NCI-H2107 treated with DMSO at 0.1 percent for 48 hours (cell line): ENCODE measurements at regions not wholly inside any gene's neighbourhood (a gene's known extent, or its start where the extent isn't known, plus 50 kb on each side); places are given as distances from the start of the nearest gene placed in this dataset.

Source experiments
- DNase-seq: peaks from one replicate; lab custom pipeline; 2025; ENCODE audit not compliant: unreplicated experiment; lab: John Stamatoyannopoulos, UW

DNA sequence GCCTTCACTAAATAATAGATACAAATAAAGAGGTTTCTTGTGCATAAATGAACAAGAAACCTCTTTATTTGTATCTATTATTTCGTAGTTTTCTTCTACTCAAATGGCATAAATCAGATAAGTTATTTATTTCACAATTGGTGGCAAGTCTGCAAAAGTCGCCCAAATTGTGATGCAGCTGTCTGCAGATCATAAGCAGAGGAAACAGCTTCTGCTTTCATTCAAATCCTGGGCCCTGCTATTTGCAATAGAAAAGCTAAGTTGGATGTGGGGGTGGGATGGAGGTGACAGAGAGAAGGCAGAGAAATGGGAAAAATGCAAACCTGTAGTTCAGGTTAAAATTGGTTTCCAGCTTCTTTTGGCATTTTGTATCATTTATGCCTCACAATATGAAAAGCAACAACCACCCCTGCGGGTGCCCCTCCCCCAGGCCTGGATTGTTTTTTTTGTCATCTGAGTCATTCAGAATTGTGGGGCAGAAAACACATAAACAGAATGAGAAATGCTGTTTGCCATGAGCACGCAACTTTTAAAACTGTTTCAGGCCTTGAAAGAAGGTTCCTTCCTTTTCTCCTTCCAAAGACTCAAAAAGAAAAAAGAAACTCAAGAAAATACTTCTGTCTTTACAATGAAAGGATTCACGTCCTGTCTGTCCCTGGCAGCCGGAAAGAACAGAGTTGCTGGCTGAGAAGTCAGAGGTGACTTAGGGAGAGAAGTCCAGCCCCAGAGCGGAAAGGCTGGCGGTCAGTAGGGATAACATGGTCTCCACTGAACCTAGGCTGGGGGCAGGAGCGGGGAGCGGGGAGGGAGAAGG, 132.9 kb downstream of the BAMBI start:
- DNase-seq = no peak

DNA sequence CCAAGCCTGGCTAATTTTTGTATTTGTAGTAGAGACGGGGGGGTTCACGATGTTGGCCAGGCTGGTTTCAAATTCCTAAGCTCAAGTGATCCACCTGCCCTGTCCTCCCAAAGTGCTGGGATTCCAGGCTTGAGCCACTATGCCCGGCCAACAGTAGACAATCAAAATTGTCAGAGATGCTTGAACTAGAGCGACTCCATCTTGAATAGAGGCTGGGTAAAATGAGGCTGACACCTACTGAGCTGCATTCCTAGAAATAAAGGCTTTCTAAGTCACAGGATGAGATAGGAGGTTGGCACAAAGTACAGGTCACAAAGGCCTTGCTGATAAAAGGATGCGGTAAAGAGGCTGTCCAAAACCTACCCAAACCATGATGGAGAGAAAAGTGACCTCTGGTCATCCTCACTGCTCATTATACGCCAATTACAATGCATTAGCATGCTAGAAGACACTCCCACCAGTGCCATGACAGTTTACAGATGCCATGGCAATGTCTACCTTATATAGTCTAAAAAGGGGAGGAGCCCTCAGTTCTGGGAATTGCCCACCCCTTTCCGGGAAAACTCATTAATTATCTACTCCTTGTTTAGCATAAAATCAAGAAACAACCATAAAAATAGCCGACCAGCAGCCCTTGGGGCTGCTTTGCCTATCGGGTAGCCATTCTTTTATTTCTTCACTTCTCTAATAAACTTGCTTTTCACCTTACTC, 134.5 kb downstream of the BAMBI start:
- DNase-seq = no peak

GRCh38 chr10:28812384-28813372, 135.4 kb downstream of the BAMBI start:
- no peak for DNase-seq

DNA sequence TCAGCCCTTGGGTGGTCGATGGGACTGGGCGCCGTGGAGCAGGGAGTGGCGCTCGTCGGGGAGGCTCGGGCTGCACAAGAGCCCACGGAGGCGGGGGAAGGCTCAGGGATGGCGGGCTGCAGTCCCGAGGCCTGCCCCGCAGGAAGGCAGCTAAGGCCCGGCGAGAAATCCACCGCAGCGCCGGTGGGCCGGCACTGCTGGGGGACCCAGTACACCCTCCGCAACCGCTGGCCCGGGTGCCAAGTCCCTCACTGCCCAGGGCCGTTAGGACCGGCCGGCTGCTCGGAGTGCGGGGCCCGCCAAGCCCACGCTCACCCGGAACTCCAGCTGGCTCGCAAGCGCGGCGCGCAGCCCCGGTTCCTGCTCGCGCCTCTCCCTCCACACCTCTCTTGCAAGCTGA, 138.4 kb downstream of the BAMBI start:
- DNase-seq = no peak

- DNase-seq = no peak
Measured at GRCh38 chr10:28822719-28823464, 145.6 kb downstream of the BAMBI start.

GRCh38 chr10:28823501-28824075, 146.3 kb downstream of the BAMBI start:
- no peak for DNase-seq

- no peak for DNase-seq
Measured at GRCh38 chr10:28833313-28833712, 156.0 kb downstream of the BAMBI start.

- DNase-seq = no peak
Measured at GRCh38 chr10:28836435-28836743, 159.1 kb downstream of the BAMBI start.

DNA sequence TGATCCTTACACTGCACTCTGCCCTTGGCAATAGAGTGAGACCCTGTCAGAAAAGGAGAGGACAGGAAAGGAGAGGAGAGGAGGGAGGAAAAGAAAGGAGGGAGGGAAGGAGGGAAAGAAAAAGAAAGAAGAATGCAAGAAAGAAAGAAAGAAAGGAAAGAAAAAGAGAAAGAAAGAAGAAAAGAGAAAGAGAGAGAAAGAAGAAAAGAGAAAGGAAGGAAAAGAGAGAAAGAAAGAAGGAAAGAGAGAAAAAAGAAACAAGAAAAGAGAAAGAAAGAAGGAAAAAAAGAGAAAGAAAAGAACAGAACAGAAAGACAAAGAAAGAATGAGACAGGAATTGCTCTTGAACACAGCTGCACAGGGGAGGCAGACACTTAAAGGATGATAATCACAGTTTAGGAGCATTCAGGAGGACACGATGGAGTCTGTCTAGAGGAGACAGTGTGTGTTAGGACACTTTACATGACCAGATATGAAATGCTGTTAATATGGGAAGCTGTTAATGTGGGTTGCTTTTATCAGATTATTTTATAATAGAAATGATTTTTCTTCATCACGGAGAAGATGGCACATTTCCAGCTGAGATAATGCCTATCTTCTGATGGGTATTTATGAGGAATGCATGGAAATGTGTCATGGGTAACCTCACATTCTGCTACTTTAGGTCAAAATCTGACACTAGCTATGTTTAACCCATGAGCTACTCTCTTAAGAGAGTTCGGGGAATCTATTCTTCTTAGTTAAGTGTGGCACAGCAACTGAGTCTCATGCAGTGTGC, 160.5 kb downstream of the BAMBI start:
- no peak for DNase-seq

DNA sequence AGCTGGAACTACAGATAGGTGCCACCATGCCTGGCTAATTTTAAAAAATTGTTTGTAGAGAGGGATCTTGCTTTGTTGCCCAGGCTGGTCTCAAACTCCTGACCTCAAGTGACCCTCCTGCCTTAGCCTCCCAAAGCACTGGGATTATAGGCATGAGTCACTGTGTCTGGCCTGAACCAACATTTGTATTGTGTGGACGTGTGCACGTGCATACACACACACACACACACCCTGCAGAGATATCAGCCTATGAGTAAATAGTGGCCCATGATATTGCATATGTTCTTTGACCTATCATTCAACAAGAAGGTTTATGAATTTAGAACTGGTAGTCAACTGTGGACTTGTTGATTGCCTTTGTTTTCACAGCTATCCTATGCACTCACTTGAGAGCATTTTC, 161.6 kb downstream of the BAMBI start:
- DNase-seq = no peak

GRCh38 chr10:28839600-28840007, 162.3 kb downstream of the BAMBI start:
- no peak for DNase-seq

DNA sequence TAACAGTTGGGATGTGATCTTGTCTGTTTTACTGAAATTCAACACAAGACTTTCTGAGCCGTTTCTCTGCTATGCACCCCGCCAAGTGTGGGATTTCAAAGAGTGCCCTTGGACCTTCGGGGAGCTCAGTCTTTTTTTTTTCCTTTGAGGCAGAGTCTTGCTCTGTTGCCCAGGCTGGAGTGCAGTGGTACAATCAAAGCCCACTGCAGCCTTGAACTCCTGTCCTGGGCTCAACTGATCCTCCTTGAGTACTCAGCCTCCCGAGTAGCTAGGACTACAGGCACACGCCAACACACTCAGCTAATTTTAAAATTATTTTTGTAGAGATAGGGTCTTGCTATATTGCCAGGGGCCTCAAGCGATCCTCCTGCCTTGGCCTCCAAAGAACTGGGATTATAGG, 162.9 kb downstream of the BAMBI start:
- DNase-seq = no peak

GRCh38 chr10:28840971-28841370, 163.7 kb downstream of the BAMBI start:
- DNase-seq = no peak

- no peak for DNase-seq
Measured at GRCh38 chr10:28841625-28842024, 164.3 kb downstream of the BAMBI start.

- no peak for DNase-seq
Measured at GRCh38 chr10:28842321-28842720, 165.0 kb downstream of the BAMBI start.

DNA sequence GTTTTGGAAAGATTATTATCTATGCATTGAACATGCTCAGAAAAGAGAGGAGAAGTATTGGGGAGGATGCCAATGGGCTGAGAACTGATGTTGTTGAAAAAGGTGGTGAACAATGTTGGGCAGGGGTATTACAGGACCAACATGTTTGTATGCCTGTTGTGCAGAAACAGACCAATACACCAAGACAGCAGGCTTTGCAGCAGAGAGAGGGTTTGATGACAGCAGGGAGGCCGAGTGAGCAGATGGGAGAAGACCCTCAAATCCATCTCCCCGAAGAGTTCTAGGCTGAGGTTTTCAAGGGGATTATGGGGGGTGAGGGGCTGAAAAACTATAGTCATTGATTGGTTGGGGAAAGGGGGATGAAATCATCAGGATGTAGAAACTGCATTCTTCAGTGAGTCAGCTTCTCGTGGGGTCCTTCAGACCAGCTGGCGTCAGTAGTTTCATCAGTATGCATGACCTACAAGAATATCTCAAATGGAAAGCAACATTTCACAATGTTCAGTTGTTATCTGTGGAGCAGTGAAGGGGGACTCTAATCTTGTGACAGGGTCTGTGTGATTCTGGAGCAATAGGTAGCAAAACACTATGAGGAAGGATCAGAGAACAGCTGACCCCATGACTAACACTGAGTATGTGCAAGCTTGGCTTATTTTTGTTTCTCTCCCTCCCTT, 167.8 kb downstream of the BAMBI start:
- DNase-seq = no peak

DNA sequence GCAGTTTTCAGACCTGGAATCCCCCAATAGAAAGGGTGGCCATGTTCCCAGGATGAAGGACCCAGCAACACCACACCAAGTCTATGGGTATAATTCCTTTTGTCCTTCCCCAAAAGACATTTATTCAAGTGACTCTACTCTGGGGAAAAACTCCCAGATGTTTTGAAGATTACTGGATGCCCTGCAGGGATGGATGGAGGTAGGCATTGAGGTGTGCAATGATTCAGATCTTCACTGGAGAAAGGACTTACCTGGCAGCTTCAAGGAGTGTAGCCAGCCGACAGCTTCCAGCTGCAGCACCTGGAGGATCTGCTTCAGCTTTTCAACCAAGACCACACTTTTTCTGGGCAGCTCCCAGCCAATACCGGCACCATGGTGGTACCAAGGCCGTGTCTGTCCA, 172.0 kb downstream of the BAMBI start:
- DNase-seq = no peak

- no peak for DNase-seq
Measured at GRCh38 chr10:28849821-28850220, 172.5 kb downstream of the BAMBI start.

- no peak for DNase-seq
Measured at GRCh38 chr10:28850784-28851183, 173.5 kb downstream of the BAMBI start.
